WTC11 (cell line): ENCODE measurements at regions not wholly inside any gene's neighbourhood (a gene's known extent, or its start where the extent isn't known, plus 50 kb on each side); places are given as distances from the start of the nearest gene placed in this dataset.

Experiments
- CTCF ChIP-seq: fragments of 200-600 bp; IDR thresholded peaks from 2 replicates; pipeline ENCODE4 v1.8.0; 2022; ENCODE audit warnings: antibody characterized with exemption
- TEAD4 ChIP-seq: sonication (generic); formaldehyde crosslinking; IDR thresholded peaks from 2 replicates; pipeline ENCODE4 v1.8.0; 2022; ENCODE audit warnings: mild to moderate bottlenecking, missing genetic modification reagents

- no peak for TF ChIP-seq TEAD4 (CRISPR knock-in tag)
- no peak for TF ChIP-seq CTCF
Observed at GRCh38 chr4:188218392-188218791, 79.2 kb downstream of the TRIML1 start.
